Esophagus muscularis mucosa (tissue), 4 donors: ENCODE measurements at regions not wholly inside any gene's neighbourhood (a gene's known extent, or its start where the extent isn't known, plus 50 kb on each side); places are given as distances from the start of the nearest gene placed in this dataset.

Source experiments
- DNase-seq: peaks from one replicate; pipeline ENCODE4 v3.0.0-alpha.2; 2017; ENCODE audit errors: extremely low spot score
- H3K27ac ChIP-seq, 4 donors: fragments of 200-600 bp; sonication (generic); replicated peaks in 1 of 4; 1 replicate in 3 of 4; 2 replicates in 1 of 4; pipeline ENCODE4 v1.5.1; 2016 to 2019; ENCODE audit warnings: mild to moderate bottlenecking in 1 of 4
- H3K27me3 ChIP-seq, 4 donors: fragments of 200-600 bp; sonication (generic); one replicate each; pipeline versions ENCODE4 v1.5.1 to v1.6.0; 2016 to 2019
- H3K36me3 ChIP-seq, 4 donors: fragments of 200-600 bp; sonication (generic); one replicate each; pipeline ENCODE4 v1.5.1; 2016 to 2019
- H3K4me1 ChIP-seq, 4 donors: fragments of 200-600 bp; sonication (generic); one replicate each; pipeline ENCODE4 v1.5.1; 2016 to 2019
- H3K4me3 ChIP-seq, 4 donors: fragments of 200-600 bp; sonication (generic); 1 replicate in 2 of 4; 2 replicates in 2 of 4; pipeline ENCODE4 v1.5.1; 2016 to 2019; ENCODE audit warnings: mild to moderate bottlenecking in 4 of 4, moderate library complexity in 1 of 4
- H3K9me3 ChIP-seq, 4 donors: fragments of 200-600 bp; sonication (generic); 1 replicate in 3 of 4; 2 replicates in 1 of 4; pipeline ENCODE4 v1.5.1; 2016 to 2019
- EP300 ChIP-seq: sonication (generic); formaldehyde crosslinking; IDR thresholded peaks from one replicate; pipeline ENCODE4 v1.6.1; 2017; ENCODE audit warnings: antibody characterized with exemption
- POLR2A ChIP-seq: fragments of 450-650 bp; IDR thresholded peaks from one replicate; pipeline ENCODE4 v1.6.1; 2017; ENCODE audit warnings: antibody characterized with exemption, moderate library complexity, mild to moderate bottlenecking, low read depth
- POLR2AphosphoS5 ChIP-seq, 2 donors: sonication (generic); formaldehyde crosslinking; IDR thresholded peaks; one replicate each; pipeline ENCODE4 v1.6.1; 2017; ENCODE audit warnings: antibody characterized with exemption in 2 of 2
- WGBS: methylation state at CpG from one replicate; pipeline ENCODE4 v1.1.5; 2018; 5-methylcytosine and 5-hydroxymethylcytosine counted together
- intact Hi-C: fragments of 100-400 bp; cut with DNase I; formaldehyde crosslinking; loops from one replicate; pipeline ENCODE4 v1.15.1; 2023
- TF ChIP-seq, protein P1 (sequence below), 3 experiments: fragments of 200-600 bp in 2 of 3; fragments of 450-650 bp in 1 of 3; sonication (generic) in 2 of 3; IDR thresholded peaks; one replicate each; pipeline ENCODE4 v1.5.1; 2017 to 2019; ENCODE audit warnings: antibody characterized with exemption in 3 of 3, mild to moderate bottlenecking in 2 of 3, moderate library complexity in 1 of 3

DNA sequence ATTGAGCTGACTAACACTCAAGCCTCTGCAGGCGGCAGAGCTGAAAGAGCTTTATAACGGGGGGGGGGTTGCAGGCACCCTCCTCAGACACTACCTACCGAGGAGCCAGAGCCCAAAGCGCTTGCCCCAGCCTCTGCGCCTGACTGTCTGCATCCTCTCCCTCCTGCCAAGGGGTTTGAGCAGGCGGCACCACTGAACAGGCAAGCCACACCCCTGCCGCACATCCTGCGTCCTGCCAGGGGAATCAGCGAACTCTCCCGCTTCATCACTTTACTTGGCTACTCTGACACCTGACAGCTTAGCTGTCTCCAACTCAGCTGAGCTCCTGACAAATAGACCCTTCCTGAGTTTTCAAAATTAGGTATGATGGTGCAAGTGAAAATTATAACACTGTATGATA is 432.6 kb upstream of the ANKRD30A start:
- Histone ChIP-seq H3K9me3 (no peaks in the 10 kb centered on the region), H3K27ac (no peak overlapping the region), H3K4me1 (no peaks in the 10 kb centered on the region), H3K36me3 (no peaks in the 10 kb centered on the region), H3K27me3 (no peaks in the 10 kb centered on the region), H3K4me3 (no peak overlapping the region)
- no peak for TF ChIP-seq EP300
- TF ChIP-seq, protein P1, sequence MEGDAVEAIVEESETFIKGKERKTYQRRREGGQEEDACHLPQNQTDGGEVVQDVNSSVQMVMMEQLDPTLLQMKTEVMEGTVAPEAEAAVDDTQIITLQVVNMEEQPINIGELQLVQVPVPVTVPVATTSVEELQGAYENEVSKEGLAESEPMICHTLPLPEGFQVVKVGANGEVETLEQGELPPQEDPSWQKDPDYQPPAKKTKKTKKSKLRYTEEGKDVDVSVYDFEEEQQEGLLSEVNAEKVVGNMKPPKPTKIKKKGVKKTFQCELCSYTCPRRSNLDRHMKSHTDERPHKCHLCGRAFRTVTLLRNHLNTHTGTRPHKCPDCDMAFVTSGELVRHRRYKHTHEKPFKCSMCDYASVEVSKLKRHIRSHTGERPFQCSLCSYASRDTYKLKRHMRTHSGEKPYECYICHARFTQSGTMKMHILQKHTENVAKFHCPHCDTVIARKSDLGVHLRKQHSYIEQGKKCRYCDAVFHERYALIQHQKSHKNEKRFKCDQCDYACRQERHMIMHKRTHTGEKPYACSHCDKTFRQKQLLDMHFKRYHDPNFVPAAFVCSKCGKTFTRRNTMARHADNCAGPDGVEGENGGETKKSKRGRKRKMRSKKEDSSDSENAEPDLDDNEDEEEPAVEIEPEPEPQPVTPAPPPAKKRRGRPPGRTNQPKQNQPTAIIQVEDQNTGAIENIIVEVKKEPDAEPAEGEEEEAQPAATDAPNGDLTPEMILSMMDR (IDR thresholded peaks at IDR 0.05): no peak
- DNase-seq: no peak
- WGBS: 67% methylated on average over 6 of the region's 10 CpGs
- intact Hi-C loops: no loop called here

DNA sequence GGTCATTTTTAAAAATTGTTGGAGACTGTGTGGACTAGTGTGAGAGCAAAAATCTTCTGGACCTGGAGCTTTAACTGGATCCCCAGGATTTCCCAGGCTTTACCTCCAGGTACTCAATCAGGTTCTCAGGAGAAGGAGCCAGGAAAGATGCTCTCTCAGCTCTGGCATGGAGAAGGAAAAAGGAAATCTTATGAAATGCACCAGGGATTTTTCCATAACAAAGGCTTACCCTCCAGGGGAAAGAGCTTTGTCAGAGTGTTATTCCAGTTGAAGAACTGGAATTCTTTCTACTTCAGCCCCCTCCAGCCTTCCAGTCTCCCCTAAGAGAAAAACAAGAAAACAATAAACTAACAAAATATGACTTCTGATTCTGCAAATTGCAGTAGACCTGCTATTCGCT is 436.7 kb upstream of the ANKRD30A start:
- TF ChIP-seq EP300: no peak
- TF ChIP-seq POLR2AphosphoS5 (IDR thresholded peaks at IDR 0.05): no peak
- TF ChIP-seq, protein P1 (IDR thresholded peaks at IDR 0.05): no peak
- no peak for TF ChIP-seq POLR2A
- intact Hi-C loops: no loop called here

DNA sequence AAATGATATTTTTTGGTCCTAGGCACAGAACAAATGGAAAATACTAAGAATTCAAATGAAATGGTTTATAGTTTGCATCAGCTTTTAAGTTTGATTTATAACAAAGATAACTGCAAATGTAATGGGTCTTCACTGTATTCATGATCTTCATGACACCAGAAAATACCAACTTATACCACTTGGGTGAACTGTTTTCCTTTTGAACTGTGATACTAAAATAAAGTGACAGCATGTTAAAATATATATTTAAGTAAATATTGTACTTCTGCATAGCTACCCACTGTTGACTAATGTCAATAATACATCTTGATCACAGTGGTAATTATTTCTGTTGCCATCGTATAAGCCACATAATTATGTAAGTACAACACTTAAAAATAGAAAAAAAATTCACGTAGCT is 442.0 kb upstream of the ANKRD30A start:
- Histone ChIP-seq H3K27ac (no peak overlapping the region), H3K27me3 (no peaks in the 10 kb centered on the region), H3K4me1 (peaks cover 0 to 13% (median 9%) of the 10 kb centered on the region in 4 donors), H3K4me3 (no peak overlapping the region), H3K36me3 (no peaks in the 10 kb centered on the region), H3K9me3 (no peaks in the 10 kb centered on the region)
- intact Hi-C loops: no loop called here
- no peak for DNase-seq
- TF ChIP-seq, protein P1 (IDR thresholded peaks at IDR 0.05): no peak
- TF ChIP-seq POLR2A: no peak
- 39% methylated on average over 2 of the region's 2 CpGs for WGBS

More for the DNA sequence above, 436.7 kb upstream of the ANKRD30A start:
- no peak overlapping the region for H3K27ac ChIP-seq
- H3K36me3 ChIP-seq: no peaks in the 10 kb centered on the region
- no peak overlapping the region for H3K4me3 ChIP-seq
- H3K4me1 ChIP-seq: no peaks in the 10 kb centered on the region
- DNase-seq: no peak
- no peaks in the 10 kb centered on the region for H3K27me3 ChIP-seq
- WGBS: 82% methylated on average over 1 of the region's 1 CpG
- no peaks in the 10 kb centered on the region for H3K9me3 ChIP-seq

DNA sequence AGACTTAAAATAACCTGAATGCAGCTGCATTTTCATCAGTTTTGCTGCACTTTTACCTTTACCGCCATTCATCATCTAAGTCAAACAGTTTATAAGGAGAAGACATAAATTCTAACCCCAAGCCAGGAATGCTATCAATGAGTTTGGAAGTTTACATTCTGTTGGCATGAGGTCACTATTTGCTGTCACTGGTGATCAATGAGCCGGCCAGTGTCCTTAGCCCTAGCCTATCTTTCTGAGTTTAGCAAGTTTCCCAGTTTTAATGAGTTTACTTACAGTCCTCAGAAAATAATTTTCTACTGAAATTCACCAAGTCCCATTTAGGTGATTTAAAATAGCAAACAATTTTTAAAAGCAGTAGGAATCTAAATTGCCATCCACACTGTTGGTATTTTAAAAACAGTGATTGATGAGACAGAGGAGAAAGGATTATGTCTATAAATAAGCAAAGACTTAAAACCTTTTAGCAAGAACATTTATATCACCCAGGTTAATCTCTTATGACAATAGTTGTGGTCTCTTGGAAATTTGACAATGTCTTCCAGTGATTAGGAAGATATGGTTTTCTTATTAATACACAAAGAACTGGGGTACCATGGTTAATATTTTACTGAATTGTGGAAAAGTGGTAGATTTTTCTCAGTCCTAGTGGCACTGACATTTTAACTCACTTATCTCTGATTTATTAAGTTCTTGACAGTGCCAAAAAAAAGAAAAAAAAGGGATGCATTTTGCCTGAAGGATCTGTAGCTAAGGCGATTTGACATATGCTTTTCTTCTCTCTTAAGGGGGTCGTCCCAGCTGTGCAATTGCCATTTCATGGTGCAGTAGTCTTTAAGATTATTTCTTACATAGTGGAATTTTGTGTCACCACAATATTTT is 443.4 kb upstream of the ANKRD30A start:
- no peaks in the 10 kb centered on the region for H3K27me3 ChIP-seq
- H3K9me3 ChIP-seq: no peaks in the 10 kb centered on the region
- H3K4me1 ChIP-seq: peaks cover 0 to 13% (median 9%) of the 10 kb centered on the region in 4 donors
- DNase-seq: no peak
- TF ChIP-seq POLR2A (no peak), POLR2AphosphoS5 (IDR thresholded peaks at IDR 0.05) (no peak), EP300 (no peak)
- TF ChIP-seq, protein P1 (IDR thresholded peaks at IDR 0.05): no peak
- H3K36me3 ChIP-seq: no peaks in the 10 kb centered on the region
- intact Hi-C loops: no loop called here
- WGBS: 56% methylated on average over 4 of the region's 4 CpGs
- H3K4me3 ChIP-seq: no peak overlapping the region
- H3K27ac ChIP-seq: no peak overlapping the region

DNA sequence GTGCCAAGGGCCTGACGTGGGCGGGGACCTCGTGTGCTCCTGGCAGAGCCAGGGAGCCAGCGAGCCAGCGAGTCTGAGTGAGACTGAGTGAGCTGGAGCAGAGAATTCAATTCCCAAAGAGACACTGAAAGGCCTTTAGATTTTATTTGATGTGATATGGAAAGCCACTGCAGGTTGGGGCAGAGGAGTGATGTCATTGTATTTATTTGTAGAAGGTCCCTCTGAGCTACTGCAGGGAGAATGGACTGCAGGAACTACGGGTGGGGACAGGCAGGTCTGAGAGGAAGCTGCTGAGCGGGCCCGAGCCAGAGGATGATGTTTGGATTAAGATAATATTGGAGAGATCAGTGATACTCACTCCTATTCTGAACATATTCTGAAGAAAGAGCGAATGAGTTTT is 445.8 kb upstream of the ANKRD30A start:
- TF ChIP-seq, protein P1 (IDR thresholded peaks at IDR 0.05): no peak
- TF ChIP-seq POLR2AphosphoS5 (IDR thresholded peaks at IDR 0.05) (no peak), POLR2A (no peak), EP300 (no peak)
- no peak for DNase-seq
- Histone ChIP-seq H3K36me3 (no peaks in the 10 kb centered on the region), H3K9me3 (no peaks in the 10 kb centered on the region), H3K27ac (no peak overlapping the region), H3K4me1 (peaks cover 0 to 13% (median 9%) of the 10 kb centered on the region in 4 donors), H3K4me3 (no peak overlapping the region), H3K27me3 (no peaks in the 10 kb centered on the region)
- 86% methylated on average over 9 of the region's 9 CpGs for WGBS
- intact Hi-C loops: no loop called here
